Cerebellar cortex (tissue), 1 donor: ENCODE measurements at regions not wholly inside any gene's neighbourhood (a gene's known extent, or its start where the extent isn't known, plus 50 kb on each side); places are given as distances from the start of the nearest gene placed in this dataset.
"Not testable (repeated sequence)": the region's sequence is repeated elsewhere in the genome, so short reads cannot be mapped to it uniquely, and the experiment has no call there.

ENCODE experiments used
- DNase-seq: peaks from one replicate; pipeline ENCODE4 v3.0.0-alpha.2; 2015; ENCODE audit warnings: low spot score

DNA sequence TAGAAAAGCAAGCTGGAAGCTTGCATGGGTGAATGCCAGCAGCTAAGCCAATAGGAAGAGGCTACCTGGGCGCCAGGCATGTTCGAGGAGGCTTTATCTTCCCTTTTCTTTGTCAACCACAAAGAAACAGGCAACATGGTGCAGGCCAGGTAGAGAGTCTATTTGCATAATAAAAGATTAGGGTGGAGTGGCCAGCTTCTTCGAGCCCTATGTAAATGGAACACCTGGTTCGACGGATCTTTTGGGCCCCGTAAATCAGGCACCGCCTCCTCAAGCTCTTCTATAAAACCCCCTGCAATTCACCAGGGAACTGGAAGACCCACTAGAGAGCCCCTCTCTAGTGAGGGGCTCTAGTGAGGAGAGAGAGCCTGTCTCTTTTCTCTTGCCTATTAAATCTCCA is 1106.2 kb upstream of the CELF2 start:
- DNase-seq, result no peak

DNA sequence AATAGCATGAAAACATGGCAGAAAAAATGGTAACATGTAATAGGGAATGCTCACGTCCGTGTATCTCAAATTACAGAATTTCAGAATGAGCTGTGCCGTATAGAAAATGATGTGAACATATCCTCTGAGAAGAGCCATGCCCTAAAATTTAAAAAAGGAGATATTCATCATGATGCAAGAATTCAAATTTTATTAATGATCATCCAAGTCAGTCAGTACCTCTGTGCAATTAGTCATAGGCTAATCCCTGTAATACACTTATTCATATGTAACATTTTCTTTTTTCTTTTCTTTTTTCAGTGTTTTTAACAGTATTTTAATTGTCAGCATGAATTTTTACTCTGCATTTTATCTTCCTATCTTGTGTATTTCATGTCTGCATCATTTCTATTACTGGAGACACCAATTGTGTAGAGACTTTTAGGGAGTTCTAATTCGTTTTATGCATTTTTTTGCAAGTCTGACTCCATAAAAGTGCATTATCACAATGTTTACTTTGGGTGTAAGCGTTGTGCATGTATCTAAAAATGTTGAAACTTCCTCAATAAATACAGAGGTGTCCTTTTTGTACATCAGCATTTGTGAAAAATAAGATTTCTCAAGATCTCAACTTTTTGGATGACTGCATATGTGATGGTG is 1103.7 kb upstream of the CELF2 start:
- no peak for DNase-seq

DNA sequence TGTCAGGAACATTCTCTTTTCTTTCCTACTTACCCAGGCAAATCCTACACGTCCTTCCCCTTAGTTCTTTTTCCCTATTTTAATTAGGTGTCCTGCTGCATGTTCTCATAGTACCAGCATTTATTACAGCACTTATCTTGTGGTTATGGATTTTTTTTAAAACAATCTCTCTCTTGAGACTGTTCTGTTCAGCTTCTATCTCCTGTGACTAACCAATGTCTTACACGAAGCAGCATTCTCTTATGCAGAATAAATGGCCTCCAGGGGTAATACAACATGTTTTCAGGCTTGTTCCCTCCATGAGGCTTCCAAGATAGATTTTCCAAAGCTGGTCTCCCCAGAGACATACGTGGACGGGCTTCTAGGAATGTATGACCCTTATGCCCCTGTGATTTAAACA is 1096.1 kb upstream of the CELF2 start:
- DNase-seq, result no peak

DNA sequence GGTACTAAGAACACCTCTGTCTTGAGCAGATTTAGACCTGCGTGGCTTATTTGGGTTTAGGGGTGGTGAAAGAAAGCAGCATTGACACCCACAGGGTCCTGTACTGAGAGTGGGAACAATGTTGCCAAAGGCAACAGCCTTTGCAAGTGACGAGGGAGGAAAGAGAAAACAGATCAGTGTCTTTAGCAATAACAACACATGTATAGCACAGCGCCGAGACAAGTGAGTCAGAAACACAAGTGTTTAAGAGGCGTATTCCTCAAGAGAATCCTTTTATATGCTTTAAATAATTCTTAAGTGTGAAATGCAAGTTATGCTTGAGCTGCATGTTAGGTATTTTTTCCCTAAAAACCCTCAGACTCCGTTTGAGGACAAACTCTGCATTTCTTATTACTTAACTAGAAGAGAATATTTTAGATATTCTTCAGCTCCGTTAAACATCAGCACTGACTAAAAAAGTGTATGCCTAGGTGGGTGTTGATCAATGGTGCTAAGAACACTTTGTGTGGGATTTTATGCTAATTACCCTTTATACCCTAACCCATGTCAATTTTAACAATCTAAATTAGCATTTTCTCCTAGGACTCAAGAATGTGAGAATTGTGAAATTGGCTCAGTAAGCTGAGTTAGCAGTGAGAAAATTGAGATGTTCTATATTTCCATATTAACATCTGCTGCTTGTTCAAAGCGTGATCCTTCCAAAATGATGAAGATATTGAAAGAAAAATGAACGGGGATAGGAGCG is 1095.4 kb upstream of the CELF2 start:
- no peak for DNase-seq

DNA sequence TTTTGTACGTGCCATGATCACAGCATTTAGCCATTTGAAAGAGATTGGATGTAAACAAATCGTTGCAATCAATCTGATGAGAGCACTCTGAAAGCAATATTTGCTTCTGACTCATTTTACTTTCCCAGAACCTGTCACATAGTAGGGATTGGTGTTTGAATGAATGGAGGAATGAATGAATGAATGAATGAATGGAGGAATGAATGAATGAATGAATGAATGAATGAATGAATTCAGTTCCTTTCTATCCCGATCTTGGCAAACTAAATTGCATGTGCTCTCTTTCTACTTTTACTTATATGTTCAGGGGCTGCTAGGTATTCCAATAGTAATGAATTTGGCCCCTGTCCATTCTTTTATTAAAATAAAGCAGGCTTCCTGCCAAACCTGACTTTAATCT is 1091.7 kb upstream of the CELF2 start:
- DNase-seq, result no peak

DNA sequence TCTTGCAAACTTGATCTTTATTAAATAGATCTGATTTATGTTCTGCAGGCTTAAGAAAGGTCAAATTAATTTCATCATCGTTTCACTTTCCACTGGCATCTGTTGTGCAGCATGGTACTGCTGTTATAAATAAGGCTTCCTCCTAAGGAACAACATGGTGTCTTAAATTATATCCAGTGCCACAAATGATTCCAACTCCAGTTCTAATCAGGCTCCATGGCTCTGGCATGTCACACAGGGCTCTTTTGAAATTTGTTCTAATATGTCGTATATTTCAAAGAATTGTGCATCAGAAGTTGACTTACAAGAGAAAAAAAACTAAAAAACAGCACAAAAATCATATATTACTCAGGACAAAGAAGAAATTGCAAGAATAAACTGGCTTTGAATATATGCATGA is 1090.8 kb upstream of the CELF2 start:
- no peak for DNase-seq

DNA sequence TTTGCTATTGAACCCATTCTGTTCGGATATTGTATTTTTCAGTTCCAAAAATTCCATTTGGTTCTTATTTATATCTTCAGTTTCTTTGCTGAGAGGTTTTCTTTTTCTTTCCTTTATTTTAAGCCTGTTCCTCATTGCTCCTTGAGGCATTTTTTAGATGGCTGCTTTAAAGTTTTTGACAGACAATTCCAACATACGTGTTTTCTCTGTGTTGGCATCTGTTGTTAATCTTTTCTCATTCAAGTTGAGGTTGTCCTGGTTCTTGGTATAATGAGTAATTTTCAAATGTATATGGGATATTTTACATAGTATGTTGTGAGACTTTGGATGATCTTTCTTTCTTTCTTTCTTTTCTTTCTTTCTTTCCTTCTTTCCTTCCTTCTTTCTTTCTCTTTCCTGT is 1078.0 kb upstream of the CELF2 start:
- DNase-seq, result no peak

DNA sequence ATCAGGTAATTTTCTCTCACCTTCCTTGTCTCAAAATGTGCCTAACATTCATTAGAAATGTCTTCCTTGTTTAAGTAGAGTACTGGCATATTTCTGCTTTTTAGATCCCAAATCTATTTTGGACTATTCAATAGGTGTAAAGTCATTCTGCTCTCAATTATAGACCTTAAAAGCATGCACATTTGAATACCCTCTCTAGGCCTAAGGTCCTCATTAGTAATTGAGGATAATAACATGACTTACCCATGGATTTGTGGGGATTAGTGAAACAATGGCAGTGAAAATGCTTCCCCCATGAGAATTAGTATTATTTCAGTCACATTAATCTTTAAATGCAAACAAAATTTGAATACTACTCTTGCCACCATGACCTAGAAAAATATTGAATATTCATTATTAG is 1073.0 kb upstream of the CELF2 start:
- no peak for DNase-seq

DNA sequence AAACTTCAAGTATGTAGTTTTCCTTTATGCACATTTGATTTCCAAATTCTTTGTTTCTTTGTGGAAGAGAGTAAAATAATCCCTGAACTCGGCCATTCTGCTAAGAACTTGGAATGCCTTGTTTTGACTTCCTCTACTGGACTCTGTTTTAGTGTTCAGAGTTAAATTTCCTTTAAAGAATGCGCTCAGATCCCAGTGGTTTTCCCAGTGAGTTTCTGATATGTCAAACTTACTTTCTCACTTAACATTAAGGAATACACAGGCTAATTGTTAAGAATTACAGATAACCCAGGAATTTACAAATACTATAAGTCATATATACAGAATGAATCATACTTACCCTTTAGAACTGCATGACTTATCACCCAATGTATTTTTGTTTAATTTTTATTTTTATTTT is 1067.6 kb upstream of the CELF2 start:
- DNase-seq, result no peak

DNA sequence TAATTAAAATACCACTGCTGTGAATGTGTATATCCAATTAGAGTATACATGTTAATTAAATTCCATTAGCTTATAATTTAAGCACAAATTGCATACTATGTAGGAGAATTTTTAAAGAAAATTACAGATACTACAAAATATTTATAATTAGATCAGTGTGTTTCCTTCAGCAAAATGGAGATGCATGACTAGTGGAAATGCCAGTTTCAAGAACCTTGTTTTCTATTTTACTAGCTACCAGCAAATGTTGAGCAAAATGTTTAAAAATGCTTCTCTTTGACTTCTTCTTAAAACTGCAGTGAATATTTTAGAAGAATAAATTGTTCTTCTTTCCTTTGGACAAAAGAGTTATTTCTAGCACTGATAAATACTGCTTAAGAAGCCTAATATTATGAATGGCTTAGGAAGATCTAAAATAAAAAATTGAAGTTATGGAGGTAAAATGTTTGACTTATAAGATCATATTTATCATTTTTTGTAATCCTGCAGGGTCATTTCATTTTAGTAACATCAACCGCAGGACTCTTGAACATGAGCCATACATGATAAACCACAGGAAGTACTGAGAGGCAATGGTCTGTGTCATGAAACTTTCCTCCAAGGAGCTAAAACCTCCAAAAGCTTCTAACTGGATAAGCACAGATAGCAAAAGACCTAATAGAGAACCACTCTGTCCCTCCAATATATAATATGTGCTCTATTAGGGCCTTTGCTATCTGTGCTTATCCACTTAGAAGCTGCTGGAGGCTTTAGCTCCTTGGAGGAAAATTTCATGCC is 1066.0 kb upstream of the CELF2 start:
- no peak for DNase-seq

DNA sequence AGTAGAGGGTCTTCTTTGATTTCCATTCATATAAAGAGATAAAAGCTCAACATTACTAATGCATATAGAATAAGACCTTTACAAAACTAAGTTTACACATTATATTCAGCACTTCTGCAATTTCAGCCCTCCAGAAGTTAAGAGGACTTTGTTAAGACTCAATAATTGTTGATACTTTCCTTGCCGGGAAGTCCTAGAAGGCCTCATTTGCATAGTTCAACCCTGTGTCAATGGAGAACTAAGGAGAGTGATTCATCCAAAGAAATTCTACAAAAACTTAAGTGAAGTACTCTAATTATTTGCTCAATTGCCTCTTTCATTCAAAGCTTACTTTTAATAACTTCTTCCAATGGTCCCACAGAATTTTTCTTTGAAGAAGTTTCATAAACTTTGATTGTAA is 1060.3 kb upstream of the CELF2 start:
- DNase-seq, result no peak

DNA sequence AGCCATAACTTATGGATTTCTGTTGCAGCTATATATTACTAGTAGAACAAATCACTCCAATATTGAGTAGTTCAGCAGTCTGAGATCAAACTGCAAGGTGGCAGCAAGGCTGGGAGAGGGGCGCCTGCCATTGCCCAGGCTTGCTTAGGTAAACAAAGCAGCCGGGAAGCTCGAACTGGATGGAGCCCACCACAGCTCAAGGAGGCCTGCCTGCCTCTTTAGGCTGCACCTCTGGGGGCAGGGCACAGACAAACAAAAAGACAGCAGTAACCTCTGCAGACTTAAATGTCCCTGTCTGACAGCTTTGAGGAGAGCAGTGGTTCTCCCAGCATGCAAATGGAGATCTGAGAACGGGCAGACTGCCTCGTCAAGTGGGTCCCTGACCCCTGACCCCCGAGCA is 1059.8 kb upstream of the CELF2 start:
- not testable (repeated sequence) for DNase-seq

DNA sequence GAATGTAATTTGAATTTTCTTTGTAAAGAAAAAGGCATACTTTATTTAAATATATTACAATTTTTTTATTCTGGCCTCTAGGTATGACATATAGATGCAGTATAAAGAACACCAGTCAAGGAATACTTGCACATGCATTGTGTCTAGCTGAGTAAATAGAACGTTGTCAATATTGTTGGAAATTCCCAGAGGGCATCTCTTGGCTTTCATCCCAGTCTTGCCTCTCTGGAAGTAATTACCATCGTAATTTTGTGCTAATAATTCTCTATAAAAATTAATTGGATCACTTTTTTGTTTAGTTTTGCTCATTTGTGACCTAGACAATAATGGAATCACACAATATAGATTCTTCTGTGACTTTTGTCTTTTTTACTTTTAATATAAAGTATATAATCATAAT is 1052.3 kb upstream of the CELF2 start:
- DNase-seq, result no peak

DNA sequence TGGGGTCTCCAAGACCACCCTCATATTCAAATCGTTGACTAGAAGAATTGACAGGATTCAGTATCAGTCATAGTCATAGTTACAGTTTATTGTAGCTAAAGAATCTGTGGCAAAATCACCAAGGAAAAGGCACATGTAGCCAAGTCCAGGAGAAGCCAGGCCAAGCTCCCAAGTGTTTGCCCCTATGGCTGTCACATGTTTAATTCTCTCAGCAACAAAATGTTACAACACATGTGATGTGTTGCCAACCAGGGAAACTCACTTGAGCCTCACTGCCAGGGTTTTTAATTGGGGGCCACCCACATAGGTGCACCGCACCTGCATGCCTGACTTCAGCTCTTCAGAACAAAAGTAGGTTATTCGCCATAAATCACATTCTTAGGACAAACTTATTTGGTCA is 1030.9 kb upstream of the CELF2 start:
- DNase-seq, result no peak

DNA sequence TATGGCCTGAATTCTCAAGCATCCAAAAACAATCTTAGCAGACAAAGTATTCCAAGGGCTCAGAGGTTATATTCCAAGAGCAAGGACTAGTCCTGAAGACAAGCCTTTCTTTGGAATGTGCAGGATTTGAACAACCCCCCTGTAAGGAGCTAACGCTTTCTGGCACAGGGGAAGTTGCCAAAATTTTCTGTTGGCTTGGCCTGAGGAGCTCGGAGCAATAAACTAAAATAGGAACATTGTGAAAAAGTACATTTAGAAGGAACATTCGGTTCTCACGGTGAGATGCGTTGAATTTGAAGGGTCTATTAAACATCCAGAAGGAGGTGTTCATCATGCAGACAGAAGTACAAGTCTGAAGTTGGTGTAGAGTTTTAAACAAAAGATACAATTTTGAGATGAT is 1030.5 kb upstream of the CELF2 start:
- no peak for DNase-seq

DNA sequence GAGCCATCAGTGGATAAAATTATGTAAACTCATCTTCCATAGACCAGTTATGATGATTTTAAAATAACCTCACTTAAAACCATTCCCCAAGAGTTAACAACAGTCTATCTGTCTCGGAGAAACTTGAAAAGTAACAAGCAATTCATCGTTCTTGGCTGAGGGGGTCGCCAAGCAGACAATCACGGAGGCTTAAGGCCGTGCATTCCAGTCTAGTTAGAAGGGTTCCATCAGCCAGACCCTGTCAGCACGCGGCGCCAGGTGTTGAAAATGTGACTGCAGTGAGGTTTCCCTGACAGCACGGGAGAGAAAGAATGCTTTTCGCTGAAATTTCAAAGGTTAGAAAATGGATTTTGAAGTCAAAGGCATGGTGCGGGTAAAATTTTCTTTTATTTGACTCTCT is 1025.0 kb upstream of the CELF2 start:
- no peak for DNase-seq

DNA sequence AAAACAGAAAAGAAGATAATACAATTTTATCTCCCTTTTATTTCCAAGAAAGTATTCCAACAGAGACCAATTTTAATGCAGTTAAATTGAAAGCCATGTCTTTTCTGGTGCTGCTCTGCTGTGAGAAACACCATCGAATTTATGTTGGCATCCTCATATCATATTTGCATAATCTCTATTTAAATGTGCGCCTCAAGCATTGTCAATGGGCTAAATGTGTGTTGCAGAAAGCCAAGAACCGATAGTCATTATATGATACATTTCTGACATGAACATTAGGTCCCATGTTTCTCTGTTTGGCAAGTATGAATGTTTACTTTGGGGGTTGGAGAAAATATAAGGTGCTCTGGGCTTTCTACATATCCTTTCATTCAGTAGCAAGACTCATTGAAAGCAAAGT is 1023.5 kb upstream of the CELF2 start:
- DNase-seq, result no peak

DNA sequence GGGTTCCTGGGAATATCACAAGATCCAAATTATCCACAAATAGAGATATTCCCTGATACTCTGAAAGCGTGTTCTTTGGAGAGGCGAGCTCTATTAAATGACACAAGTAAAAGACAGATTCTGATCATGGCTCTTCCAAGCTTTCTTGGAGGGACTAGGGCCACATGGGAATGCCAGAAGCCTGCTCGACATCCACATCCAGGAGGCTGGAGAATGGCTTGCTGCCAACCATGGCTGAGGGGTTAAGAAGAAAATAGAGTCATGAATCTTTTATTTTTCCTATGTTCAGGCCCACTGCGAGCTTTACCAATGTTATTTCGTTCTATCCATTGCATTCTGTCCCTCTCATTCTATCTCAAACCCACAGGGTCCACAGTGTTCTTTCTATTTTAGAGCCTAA is 1018.0 kb upstream of the CELF2 start:
- no peak for DNase-seq

DNA sequence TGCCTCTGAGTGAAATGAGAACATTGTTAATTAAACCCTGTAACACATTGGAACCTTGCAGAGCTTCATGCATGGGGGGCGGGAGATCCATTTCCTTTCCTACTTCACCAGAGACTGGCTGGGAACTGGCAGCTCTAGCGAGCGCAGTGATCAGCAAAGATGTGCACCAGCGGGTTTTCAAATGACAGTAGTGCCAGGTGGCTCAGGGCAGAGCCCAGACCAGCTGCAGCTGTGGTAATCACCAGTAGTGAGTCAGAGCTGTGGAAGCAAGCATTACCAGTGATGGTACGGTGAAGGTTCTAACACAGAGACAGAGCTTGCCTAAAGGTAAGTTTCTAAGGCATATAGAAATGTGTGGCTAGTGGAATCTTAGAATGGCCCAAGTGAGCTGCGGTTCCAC is 1009.7 kb upstream of the CELF2 start:
- DNase-seq, result no peak

DNA sequence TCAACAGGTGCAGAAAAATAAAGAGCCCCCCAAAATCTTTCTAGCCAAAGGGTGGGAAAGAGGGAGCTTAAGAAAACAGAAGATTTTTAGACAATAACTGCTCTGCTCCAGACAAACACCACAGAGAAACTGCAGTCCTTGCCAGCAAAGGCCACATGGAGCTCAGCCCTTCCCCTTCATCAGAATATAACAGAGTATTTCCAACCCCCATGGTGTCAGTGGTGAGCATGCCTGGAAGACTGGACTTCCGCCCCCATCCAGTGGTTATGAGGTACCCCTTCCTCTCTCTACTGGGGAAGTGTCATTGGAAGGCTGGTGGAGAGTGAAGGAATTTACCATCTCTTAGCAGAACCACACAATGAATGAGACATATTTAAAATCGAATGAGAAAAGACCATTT is 1007.3 kb upstream of the CELF2 start:
- DNase-seq, result no peak

DNA sequence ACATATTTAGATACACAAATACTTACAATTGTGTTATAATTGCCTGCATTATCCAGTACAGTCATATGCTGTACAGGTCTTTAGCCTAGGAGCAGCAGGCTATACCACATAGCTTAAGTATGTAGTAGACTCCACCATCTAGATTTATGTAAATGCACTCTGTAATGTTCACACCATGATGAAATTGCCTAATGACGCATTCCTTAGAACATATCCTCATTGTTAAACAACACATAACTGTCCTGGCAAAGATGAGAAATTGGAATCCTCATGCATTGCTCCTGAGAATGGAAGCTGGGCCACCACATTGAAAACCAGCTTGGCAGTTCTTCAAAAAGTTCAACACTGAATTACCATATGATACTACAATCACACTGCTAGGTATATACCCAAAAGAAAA is 1002.8 kb upstream of the CELF2 start:
- no peak for DNase-seq

DNA sequence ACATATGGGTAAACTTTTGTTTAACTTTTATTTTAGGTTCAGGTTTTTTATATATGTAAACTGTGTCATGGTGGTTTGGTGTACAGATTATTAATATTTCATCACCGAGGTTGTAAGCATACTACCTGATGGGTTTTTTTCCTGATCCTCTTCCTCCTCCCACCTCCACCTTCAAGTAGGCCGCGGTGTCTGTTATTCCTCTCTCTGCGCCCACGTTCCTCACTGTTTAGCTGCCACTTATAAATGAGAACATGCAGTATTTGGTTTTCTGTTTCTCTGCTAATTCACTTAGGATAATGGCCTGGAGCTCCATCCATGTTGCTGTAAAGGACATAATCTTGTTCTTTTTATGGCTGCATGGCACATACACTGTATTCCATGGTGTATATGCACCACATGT is 1000.0 kb upstream of the CELF2 start:
- no peak for DNase-seq

DNA sequence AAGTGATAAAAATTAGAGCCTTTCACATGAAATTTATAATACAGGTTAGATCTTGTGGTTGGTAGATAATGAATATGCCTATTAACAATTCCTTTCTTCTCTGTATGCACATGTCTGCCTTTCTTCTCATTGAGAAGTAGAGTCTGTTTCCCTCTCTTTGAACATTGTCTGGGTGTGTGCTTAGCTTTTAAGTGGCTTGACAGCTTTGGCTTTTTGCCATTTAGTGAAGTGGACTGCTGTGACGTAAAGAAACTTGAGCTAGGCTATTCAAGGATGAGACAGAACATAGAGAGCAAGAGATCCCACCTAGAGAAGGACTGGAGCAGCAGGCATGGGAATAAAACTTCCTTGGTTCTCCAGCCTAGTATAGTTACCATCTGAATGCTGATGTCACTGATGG is 996.7 kb upstream of the CELF2 start:
- DNase-seq, result no peak
